Glutamatergic neuron (in vitro differentiated cells): ENCODE measurements at regions not wholly inside any gene's neighbourhood (a gene's known extent, or its start where the extent isn't known, plus 50 kb on each side); places are given as distances from the start of the nearest gene placed in this dataset.

Source experiments
- DNase-seq: peaks from one replicate; pipeline ENCODE4 v3.0.0; 2022
- H3K27ac Mint-ChIP-seq: one replicate; pipeline ENCODE4 v1.8.0; 2020; ENCODE audit warnings: mild to moderate bottlenecking, mixed read lengths, inconsistent platforms; ENCODE audit not compliant: unreplicated experiment
- H3K27me3 Mint-ChIP-seq: one replicate; pipeline ENCODE4 v1.8.0; 2020; ENCODE audit warnings: mild to moderate bottlenecking, moderate library complexity, mixed read lengths, inconsistent platforms; ENCODE audit not compliant: unreplicated experiment
- H3K36me3 Mint-ChIP-seq: one replicate; pipeline ENCODE4 v1.8.0; 2020; ENCODE audit warnings: mild to moderate bottlenecking, mixed read lengths, inconsistent platforms; ENCODE audit not compliant: unreplicated experiment
- H3K4me1 Mint-ChIP-seq: one replicate; pipeline ENCODE4 v1.8.0; 2020; ENCODE audit warnings: mild to moderate bottlenecking, low read depth, mixed read lengths, inconsistent platforms; ENCODE audit not compliant: unreplicated experiment
- H3K4me3 Mint-ChIP-seq: one replicate; pipeline ENCODE4 v1.8.0; 2020; ENCODE audit warnings: mild to moderate bottlenecking, mixed read lengths, inconsistent platforms; ENCODE audit not compliant: unreplicated experiment
- H3K9me3 Mint-ChIP-seq: one replicate; pipeline ENCODE4 v1.8.0; 2020; ENCODE audit warnings: mild to moderate bottlenecking, moderate library complexity, mixed read lengths, inconsistent platforms; ENCODE audit not compliant: unreplicated experiment
- TF ChIP-seq, protein P1 (sequence below): fragments of 200-600 bp; sonication (generic); IDR thresholded peaks from one replicate; pipeline ENCODE4 v1.5.0; 2021; ENCODE audit not compliant: partially characterized antibody, unreplicated experiment

DNA sequence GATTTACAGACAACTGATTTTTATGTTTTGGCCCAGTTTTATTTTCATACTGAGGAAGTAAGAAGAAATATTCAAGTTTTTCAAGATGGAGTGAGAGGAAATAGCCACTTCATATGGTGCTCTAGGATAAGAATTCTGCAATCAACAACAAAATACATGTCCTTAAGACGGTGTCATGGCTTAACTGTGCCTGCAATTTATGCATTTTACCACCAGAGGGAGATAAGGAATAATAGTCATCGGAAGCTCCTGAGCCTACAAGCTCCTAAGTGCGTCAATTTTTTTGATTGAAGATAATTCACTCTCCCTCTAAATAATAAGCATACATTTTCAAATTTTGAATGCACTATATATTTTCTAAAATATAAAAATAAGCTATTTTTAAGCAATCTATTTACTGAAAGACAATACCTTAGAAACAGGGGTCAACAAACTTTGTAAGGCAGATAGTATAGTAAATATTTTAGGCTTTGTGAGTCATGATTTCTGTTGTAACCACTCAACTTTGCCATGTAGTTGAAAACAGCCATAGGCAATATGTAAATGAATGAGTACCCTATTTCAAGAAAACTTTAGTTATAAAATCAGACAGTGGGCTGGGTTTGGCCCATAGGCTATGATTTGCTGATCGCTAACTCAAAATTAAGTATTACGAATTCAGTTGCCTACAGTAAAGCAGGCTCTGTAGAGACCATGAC is 230.9 kb upstream of the DTNBP1 start:
- Mint-ChIP-seq H3K9me3 (no peaks in the 10 kb centered on the region), H3K36me3 (peaks cover 4% of the 10 kb centered on the region), H3K27me3 (peaks cover 2% of the 10 kb centered on the region), H3K27ac (no peak overlapping the region), H3K4me3 (no peak overlapping the region), H3K4me1 (peaks cover 6% of the 10 kb centered on the region)
- TF ChIP-seq, protein P1, sequence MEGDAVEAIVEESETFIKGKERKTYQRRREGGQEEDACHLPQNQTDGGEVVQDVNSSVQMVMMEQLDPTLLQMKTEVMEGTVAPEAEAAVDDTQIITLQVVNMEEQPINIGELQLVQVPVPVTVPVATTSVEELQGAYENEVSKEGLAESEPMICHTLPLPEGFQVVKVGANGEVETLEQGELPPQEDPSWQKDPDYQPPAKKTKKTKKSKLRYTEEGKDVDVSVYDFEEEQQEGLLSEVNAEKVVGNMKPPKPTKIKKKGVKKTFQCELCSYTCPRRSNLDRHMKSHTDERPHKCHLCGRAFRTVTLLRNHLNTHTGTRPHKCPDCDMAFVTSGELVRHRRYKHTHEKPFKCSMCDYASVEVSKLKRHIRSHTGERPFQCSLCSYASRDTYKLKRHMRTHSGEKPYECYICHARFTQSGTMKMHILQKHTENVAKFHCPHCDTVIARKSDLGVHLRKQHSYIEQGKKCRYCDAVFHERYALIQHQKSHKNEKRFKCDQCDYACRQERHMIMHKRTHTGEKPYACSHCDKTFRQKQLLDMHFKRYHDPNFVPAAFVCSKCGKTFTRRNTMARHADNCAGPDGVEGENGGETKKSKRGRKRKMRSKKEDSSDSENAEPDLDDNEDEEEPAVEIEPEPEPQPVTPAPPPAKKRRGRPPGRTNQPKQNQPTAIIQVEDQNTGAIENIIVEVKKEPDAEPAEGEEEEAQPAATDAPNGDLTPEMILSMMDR: peak; percentile 92
- DNase-seq: no peak

DNA sequence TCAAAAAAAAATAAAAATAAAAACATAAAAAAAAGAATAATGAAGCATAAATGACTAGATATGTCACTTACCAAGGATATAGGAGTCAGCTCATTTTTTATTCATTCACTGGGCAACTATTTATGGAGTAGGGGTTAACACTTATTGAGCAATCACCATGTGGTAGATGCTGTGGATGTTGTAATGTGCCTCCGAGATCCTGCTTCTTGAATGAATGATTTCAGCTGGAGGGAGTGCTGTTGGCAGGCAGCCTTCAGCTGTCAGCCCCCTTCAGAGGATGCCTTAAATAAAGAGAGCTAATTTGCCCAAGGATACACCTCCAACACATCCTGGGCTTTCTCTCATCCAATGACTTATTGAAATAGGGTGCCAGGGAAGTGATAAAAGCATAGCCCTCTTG is 229.5 kb upstream of the DTNBP1 start:
- Mint-ChIP-seq H3K4me1 (peaks cover 6% of the 10 kb centered on the region), H3K27ac (no peak overlapping the region), H3K4me3 (no peak overlapping the region), H3K36me3 (peaks cover 4% of the 10 kb centered on the region), H3K27me3 (no peaks in the 10 kb centered on the region), H3K9me3 (no peaks in the 10 kb centered on the region)
- DNase-seq: no peak
- TF ChIP-seq, protein P1: no peak

DNA sequence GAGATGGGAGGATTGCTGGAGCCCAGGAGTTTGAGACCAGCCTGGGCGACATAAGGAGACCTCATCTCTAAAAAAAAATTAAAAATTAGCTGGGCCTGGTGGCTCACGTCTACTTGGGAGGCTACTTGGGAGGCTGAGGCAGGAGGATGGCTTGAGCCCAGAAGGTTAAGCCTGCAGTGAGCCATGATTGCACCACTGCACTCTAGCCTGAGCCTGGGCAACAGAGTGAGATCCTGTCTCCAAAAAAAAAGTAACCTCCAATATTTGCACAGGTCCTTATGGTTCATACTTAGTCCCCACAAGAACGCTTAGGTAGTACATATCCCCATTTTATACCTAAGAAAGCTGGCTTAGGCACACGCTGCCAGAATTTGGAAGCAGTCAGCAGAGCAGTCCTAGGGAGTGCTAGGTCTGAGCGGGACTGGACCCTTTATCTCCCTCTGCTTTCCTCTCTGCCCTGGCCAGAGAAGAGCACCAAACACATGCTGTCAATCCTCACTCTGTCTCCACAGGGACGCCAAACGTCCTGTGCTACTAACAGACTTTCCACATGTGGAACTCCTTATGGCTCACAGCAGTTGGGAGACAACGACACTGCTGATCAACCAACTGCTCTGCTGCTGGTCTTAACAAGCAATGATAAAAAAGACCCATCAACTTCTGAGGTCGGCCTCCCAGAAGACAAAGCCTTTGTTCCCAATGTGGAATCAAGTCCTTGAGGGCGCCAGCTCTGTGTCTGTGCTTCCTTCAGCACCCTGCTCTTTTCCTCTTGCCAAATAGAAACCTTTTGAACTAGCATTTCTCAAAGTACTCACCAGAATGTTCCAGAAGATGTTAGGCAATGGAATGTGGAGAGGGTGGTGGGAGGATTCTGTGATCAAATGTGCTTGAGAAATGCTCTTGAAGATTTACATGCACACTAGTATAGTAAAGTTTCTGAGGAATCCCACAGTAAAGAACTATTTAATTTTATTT is 226.3 kb upstream of the DTNBP1 start:
- peak overlapping the region; percentile 55 for H3K27ac Mint-ChIP-seq
- H3K27me3 Mint-ChIP-seq: no peaks in the 10 kb centered on the region
- peaks cover 4% of the 10 kb centered on the region for H3K36me3 Mint-ChIP-seq
- H3K4me3 Mint-ChIP-seq: no peak overlapping the region
- H3K9me3 Mint-ChIP-seq: no peaks in the 10 kb centered on the region
- TF ChIP-seq, protein P1: no peak
- DNase-seq: no peak
- H3K4me1 Mint-ChIP-seq: peaks cover 6% of the 10 kb centered on the region

DNA sequence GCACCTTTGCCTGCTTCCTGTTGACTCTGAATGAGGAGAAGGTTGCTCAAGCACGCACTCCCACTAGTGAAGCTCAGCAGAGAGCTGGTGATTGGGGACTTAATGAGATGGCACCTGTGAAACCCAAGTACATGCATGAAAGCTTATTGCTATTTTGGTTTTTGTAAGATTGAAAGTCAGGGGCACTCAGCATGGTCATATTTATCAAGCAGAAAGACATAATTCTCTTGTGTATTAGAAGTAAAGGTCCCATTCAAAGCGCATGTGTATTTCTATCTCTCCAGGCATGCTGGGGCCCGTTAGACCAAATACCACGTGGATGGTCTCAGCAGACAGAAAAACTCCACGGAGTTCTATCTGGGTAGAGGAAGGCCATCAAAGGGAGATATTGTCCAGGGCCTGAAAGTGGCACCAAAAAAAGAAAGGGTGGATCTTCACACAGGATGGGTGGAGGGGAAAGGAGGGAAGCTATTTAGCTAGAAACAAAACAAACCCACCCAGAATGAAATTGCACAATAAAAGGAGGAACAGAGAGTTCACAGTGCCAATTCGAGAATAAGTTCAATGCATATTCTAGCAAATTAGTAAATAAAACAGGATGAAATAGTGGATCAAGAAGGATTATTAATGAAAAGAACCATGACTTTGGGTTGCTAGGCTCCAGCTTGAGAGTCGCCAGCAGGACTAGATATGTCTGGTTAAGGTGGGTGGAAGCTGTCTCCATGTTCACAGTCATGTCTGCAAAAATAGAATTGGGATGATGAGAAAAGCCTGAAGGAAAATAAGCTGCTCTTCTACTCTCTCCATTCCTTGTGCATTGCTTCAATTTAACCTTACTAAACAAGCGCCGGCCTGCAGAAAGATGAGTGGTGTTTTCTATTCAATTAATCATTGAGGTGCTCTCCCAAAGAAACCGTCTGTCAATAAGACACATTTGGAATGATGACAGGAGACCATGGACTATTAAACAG is 224.9 kb upstream of the DTNBP1 start:
- Mint-ChIP-seq H3K4me1 (peaks cover 6% of the 10 kb centered on the region), H3K27me3 (peaks cover under 1% of the 10 kb centered on the region), H3K36me3 (no peaks in the 10 kb centered on the region), H3K27ac (peak overlapping the region; percentile 44), H3K9me3 (no peaks in the 10 kb centered on the region), H3K4me3 (no peak overlapping the region)
- DNase-seq: no peak
- TF ChIP-seq, protein P1: no peak
